H1 (cell line): ENCODE measurements at regions not wholly inside any gene's neighbourhood (a gene's known extent, or its start where the extent isn't known, plus 50 kb on each side); places are given as distances from the start of the nearest gene placed in this dataset.

Experiments used
- EZH2 ChIP-seq: fragments of 200-600 bp; sonication (generic); IDR thresholded peaks from 2 replicates; pipeline ENCODE4 v1.7.1; 2012; ENCODE audit warnings: low read depth, mild to moderate bottlenecking, moderate library complexity, low read length, inconsistent platforms; ENCODE audit not compliant: severe bottlenecking
- FOSL1 ChIP-seq: IDR thresholded peaks from 2 replicates; pipeline ENCODE4 v1.6.1; 2011; ENCODE audit warnings: mild to moderate bottlenecking, low read depth, low read length, moderate library complexity; ENCODE audit not compliant: insufficient read depth
- JUND ChIP-seq: IDR thresholded peaks from 2 replicates; pipeline ENCODE4 v1.6.1; 2011; ENCODE audit warnings: mild to moderate bottlenecking, improper control_type of control experiment, low read length
- MAX ChIP-seq: IDR thresholded peaks from 2 replicates; pipeline ENCODE4 v1.6.1; 2012; ENCODE audit warnings: inconsistent platforms
- PHF8 ChIP-seq: fragments of 200-600 bp; sonication (generic); conservative IDR thresholded peaks from 2 replicates; pipeline ENCODE4 v1.7.1; 2012; ENCODE audit warnings: low read depth, mild to moderate bottlenecking, inconsistent platforms, low read length, moderate library complexity
- POLR2A ChIP-seq, 2 experiments: IDR thresholded peaks; 1 replicate in 1 of 2; 2 replicates in 1 of 2; pipeline ENCODE4 v1.6.1; 2011; ENCODE audit warnings: low read depth in 2 of 2, low read length in 2 of 2, mild to moderate bottlenecking in 2 of 2; ENCODE audit errors: control extremely low read depth in 1 of 2
- POLR2AphosphoS5 ChIP-seq: IDR thresholded peaks from 2 replicates; pipeline ENCODE4 v1.6.1; 2011; ENCODE audit warnings: low read depth, low read length
- RAD21 ChIP-seq, 2 experiments: IDR thresholded peaks in 1 of 2; conservative IDR thresholded peaks in 1 of 2; 2 replicates each; pipeline ENCODE4 v1.6.1; 2011; ENCODE audit warnings: low read depth in 2 of 2, low read length in 2 of 2, improper control_type of control experiment in 1 of 2, inconsistent platforms in 1 of 2, mild to moderate bottlenecking in 1 of 2, moderate library complexity in 1 of 2
- SP1 ChIP-seq: IDR thresholded peaks from 2 replicates; pipeline ENCODE4 v1.6.1; 2011; ENCODE audit warnings: low read depth, low read length
- SRF ChIP-seq: IDR thresholded peaks from 2 replicates; pipeline ENCODE4 v1.6.1; 2011; ENCODE audit warnings: mild to moderate bottlenecking, low read depth, low read length, moderate library complexity
- TAF1 ChIP-seq: IDR thresholded peaks from 2 replicates; pipeline ENCODE4 v1.6.1; 2011; ENCODE audit warnings: mild to moderate bottlenecking, low read depth, low read length
- YY1 ChIP-seq: IDR thresholded peaks from 2 replicates; pipeline ENCODE4 v1.6.1; 2011; ENCODE audit warnings: low read depth, mild to moderate bottlenecking, low read length
- TF ChIP-seq, protein P1 (sequence below), 3 experiments: IDR thresholded peaks; 1 replicate in 2 of 3; 2 replicates in 1 of 3; pipeline versions ENCODE4 v1.5.1 to v1.6.1; 2011; ENCODE audit warnings: low read length in 3 of 3, mild to moderate bottlenecking in 3 of 3, inconsistent platforms in 2 of 3, low read depth in 1 of 3, moderate library complexity in 1 of 3; ENCODE audit not compliant: insufficient read depth in 1 of 3; ENCODE audit errors: control extremely low read depth in 1 of 3

DNA sequence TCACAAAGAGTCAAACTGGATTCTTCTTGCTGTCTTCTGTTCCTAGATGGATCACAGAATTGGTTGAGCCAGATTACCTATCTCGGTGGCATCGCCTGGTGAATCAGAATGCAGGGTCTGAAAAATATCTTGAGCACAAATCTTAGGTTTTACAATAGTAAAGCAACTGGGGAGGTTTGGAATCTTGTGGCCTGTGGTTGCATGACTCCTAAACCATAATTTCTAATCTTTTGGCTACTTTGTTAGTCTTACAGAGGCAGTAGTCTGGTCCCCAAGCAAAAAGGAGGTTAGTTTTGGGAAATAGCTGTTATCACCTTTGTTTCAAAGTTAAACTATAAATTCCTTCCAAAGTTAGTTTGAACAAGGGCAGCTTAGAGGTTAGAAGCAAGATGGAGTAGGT is 1488.5 kb upstream of the FLRT2 start:
- no peak for TF ChIP-seq POLR2AphosphoS5
- no peak for TF ChIP-seq SP1
- no peak for TF ChIP-seq SRF
- no peak for TF ChIP-seq FOSL1
- TF ChIP-seq JUND = no peak
- TF ChIP-seq, protein P1, sequence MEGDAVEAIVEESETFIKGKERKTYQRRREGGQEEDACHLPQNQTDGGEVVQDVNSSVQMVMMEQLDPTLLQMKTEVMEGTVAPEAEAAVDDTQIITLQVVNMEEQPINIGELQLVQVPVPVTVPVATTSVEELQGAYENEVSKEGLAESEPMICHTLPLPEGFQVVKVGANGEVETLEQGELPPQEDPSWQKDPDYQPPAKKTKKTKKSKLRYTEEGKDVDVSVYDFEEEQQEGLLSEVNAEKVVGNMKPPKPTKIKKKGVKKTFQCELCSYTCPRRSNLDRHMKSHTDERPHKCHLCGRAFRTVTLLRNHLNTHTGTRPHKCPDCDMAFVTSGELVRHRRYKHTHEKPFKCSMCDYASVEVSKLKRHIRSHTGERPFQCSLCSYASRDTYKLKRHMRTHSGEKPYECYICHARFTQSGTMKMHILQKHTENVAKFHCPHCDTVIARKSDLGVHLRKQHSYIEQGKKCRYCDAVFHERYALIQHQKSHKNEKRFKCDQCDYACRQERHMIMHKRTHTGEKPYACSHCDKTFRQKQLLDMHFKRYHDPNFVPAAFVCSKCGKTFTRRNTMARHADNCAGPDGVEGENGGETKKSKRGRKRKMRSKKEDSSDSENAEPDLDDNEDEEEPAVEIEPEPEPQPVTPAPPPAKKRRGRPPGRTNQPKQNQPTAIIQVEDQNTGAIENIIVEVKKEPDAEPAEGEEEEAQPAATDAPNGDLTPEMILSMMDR (IDR thresholded peaks at IDR 0.05; ENCODE audit: control extremely low read depth in 1 of 3, insufficient read depth in 1 of 3, low read depth in 1 of 3, low read length in 3 of 3) = no peak
- no peak for TF ChIP-seq POLR2A (IDR thresholded peaks at IDR 0.05; ENCODE audit: control extremely low read depth in 1 of 2, low read depth in 2 of 2, low read length in 2 of 2)
- TF ChIP-seq TAF1 = no peak
- TF ChIP-seq RAD21 (IDR thresholded peaks at IDR 0.05 in 1 of 2, conservative IDR thresholded peaks at IDR 0.05 in 1 of 2; ENCODE audit: low read depth in 2 of 2, low read length in 2 of 2) = no peak
- TF ChIP-seq MAX = no peak
- TF ChIP-seq EZH2 = no peak
- no peak for TF ChIP-seq PHF8
- TF ChIP-seq YY1 = no peak
